Breast epithelium (tissue), 4 donors: ENCODE measurements at regions not wholly inside any gene's neighbourhood (a gene's known extent, or its start where the extent isn't known, plus 50 kb on each side); places are given as distances from the start of the nearest gene placed in this dataset.

Experiments
- DNase-seq, 2 donors: peaks; one replicate each; pipeline ENCODE4 v3.0.0-alpha.2; 2019; ENCODE audit warnings: low spot score in 2 of 2
- H3K27ac ChIP-seq, 2 donors: fragments of 200-600 bp; sonication (generic) in 1 of 2; one replicate each; pipeline ENCODE4 v1.5.1; 2016 to 2019; ENCODE audit warnings: mild to moderate bottlenecking in 1 of 2
- H3K27me3 ChIP-seq, 2 donors: fragments of 200-600 bp; sonication (generic) in 1 of 2; one replicate each; pipeline versions ENCODE4 v1.5.1 to v1.6.0; 2017 to 2019; ENCODE audit warnings: control low read depth in 1 of 2, mild to moderate bottlenecking in 1 of 2
- H3K36me3 ChIP-seq: fragments of 200-600 bp; one replicate; pipeline ENCODE4 v1.5.1; 2019
- H3K4me1 ChIP-seq, 2 donors: fragments of 200-600 bp; sonication (generic); one replicate each; pipeline ENCODE4 v1.5.1; 2016 to 2019; ENCODE audit warnings: control low read depth in 1 of 2
- H3K4me3 ChIP-seq, 3 donors: fragments of 200-600 bp; sonication (generic); 1 replicate in 2 of 3; 2 replicates in 1 of 3; pipeline ENCODE4 v1.5.1; 2016 to 2019; ENCODE audit warnings: mild to moderate bottlenecking in 3 of 3, moderate library complexity in 2 of 3
- H3K9me3 ChIP-seq, 2 donors: fragments of 200-600 bp; sonication (generic) in 1 of 2; one replicate each; pipeline ENCODE4 v1.5.1; 2016 to 2019; ENCODE audit warnings: control low read depth in 1 of 2
- CTCF ChIP-seq, 3 donors: fragments of 450-650 bp; IDR thresholded peaks; one replicate each; pipeline ENCODE4 v1.5.1; 2016 to 2017; ENCODE audit warnings: antibody characterized with exemption in 3 of 3, mild to moderate bottlenecking in 3 of 3, moderate library complexity in 3 of 3
- POLR2A ChIP-seq: fragments of 450-650 bp; IDR thresholded peaks from one replicate; pipeline ENCODE4 v1.6.1; 2016; ENCODE audit warnings: antibody characterized with exemption, mild to moderate bottlenecking, moderate library complexity
- POLR2AphosphoS5 ChIP-seq, 3 donors: sonication (generic); formaldehyde crosslinking; IDR thresholded peaks; one replicate each; pipeline ENCODE4 v1.6.1; 2017; ENCODE audit warnings: antibody characterized with exemption in 3 of 3
- intact Hi-C: fragments of 100-400 bp; cut with DNase I; formaldehyde crosslinking; loops from one replicate; pipeline ENCODE4 v1.15.1; 2023; ENCODE audit warnings: low total_unique reads

- Histone ChIP-seq H3K4me1 (no peaks in the 10 kb centered on the region), H3K27ac (no peak overlapping the region), H3K9me3 (no peaks in the 10 kb centered on the region), H3K4me3 (no peak overlapping the region), H3K27me3 (peaks cover 0 to 7% of the 10 kb centered on the region in 2 donors), H3K36me3 (no peaks in the 10 kb centered on the region)
- no peak for TF ChIP-seq CTCF (IDR thresholded peaks at IDR 0.05)
- TF ChIP-seq POLR2A, result no peak
- no peak for TF ChIP-seq POLR2AphosphoS5 (IDR thresholded peaks at IDR 0.05)
- intact Hi-C loops, result no loop called here
- no peak for DNase-seq
Measured at GRCh38 chr16:8510160-8510559, 80.2 kb downstream of the TMEM114 start.

GRCh38 chr16:8505327-8505991 is 84.9 kb downstream of the TMEM114 start:
- Histone ChIP-seq H3K4me3 (no peak overlapping the region), H3K4me1 (no peaks in the 10 kb centered on the region), H3K27ac (no peak overlapping the region), H3K9me3 (peaks cover 0 to 6% of the 10 kb centered on the region in 2 donors), H3K27me3 (peaks cover 0 to 6% of the 10 kb centered on the region in 2 donors), H3K36me3 (no peaks in the 10 kb centered on the region)
- intact Hi-C loops, result no loop called here
- no peak for DNase-seq
- TF ChIP-seq CTCF (IDR thresholded peaks at IDR 0.05), result no peak
- TF ChIP-seq POLR2A, result no peak
- no peak for TF ChIP-seq POLR2AphosphoS5 (IDR thresholded peaks at IDR 0.05)

- no peak for TF ChIP-seq POLR2A
- no peak for TF ChIP-seq POLR2AphosphoS5 (IDR thresholded peaks at IDR 0.05)
- TF ChIP-seq CTCF (IDR thresholded peaks at IDR 0.05), result no peak
- Histone ChIP-seq H3K9me3 (peaks cover 0 to 6% of the 10 kb centered on the region in 2 donors), H3K36me3 (no peaks in the 10 kb centered on the region), H3K4me1 (no peaks in the 10 kb centered on the region), H3K27ac (no peak overlapping the region), H3K4me3 (no peak overlapping the region), H3K27me3 (peaks cover 0 to 6% of the 10 kb centered on the region in 2 donors)
- intact Hi-C loops, result no loop called here
- DNase-seq, result no peak
Measured at GRCh38 chr16:8502446-8502845, 87.9 kb downstream of the TMEM114 start.

GRCh38 chr16:8500351-8500750 is 90.0 kb downstream of the TMEM114 start:
- no peak overlapping the region for H3K27ac ChIP-seq
- DNase-seq, result no peak
- H3K4me1 ChIP-seq, result no peaks in the 10 kb centered on the region
- intact Hi-C loops, result no loop called here
- H3K4me3 ChIP-seq, result no peak overlapping the region
- H3K27me3 ChIP-seq, result peaks cover 0 to 6% of the 10 kb centered on the region in 2 donors
- peaks cover 0 to 6% of the 10 kb centered on the region in 2 donors for H3K9me3 ChIP-seq
- no peaks in the 10 kb centered on the region for H3K36me3 ChIP-seq
- TF ChIP-seq POLR2A, result no peak

GRCh38 chr16:8496364-8496763 is 93.9 kb downstream of the TMEM114 start:
- intact Hi-C loops, result no loop called here

More at GRCh38 chr16:8496364-8496763, 93.9 kb downstream of the TMEM114 start:
- DNase-seq, result no peak
- Histone ChIP-seq H3K27me3 (peaks cover 0 to 8% of the 10 kb centered on the region in 2 donors), H3K4me3 (no peak overlapping the region), H3K4me1 (no peaks in the 10 kb centered on the region), H3K9me3 (no peaks in the 10 kb centered on the region), H3K36me3 (no peaks in the 10 kb centered on the region), H3K27ac (no peak overlapping the region)
- TF ChIP-seq POLR2A (no peak), CTCF (IDR thresholded peaks at IDR 0.05) (no peak), POLR2AphosphoS5 (IDR thresholded peaks at IDR 0.05) (no peak)
